OCI-LY3 (cell line): ENCODE measurements at regions not wholly inside any gene's neighbourhood (a gene's known extent, or its start where the extent isn't known, plus 50 kb on each side); places are given as distances from the start of the nearest gene placed in this dataset.

Experiments
- H2AFZ ChIP-seq: fragments of 200-600, 300-600 bp; shearing (Covaris generic); 2 replicates; pipeline ENCODE4 v1.6.0; 2014; ENCODE audit warnings: antibody characterized with exemption, low read depth, low read length
- H3K27ac ChIP-seq: fragments of 200-600, 300-600 bp; sonication (generic); 2 replicates; pipeline ENCODE4 v1.5.1; 2014; ENCODE audit warnings: mild to moderate bottlenecking, low read length, moderate library complexity, mixed read lengths
- H3K27me3 ChIP-seq: fragments of 200-600, 300-600 bp; sonication (generic); 2 replicates; pipeline ENCODE4 v1.6.1; 2014; ENCODE audit warnings: low read depth, low read length, mixed read lengths
- H3K36me3 ChIP-seq: fragments of 200-600, 300-600 bp; sonication (generic); replicated peaks from 2 replicates; pipeline ENCODE3; 2014; ENCODE audit warnings: low read depth, low read length, mixed read lengths
- H3K4me1 ChIP-seq: fragments of 300-600, 200-600 bp; sonication (generic); 2 replicates; pipeline ENCODE4 v1.6.1; 2014; ENCODE audit warnings: low read length, mixed read lengths
- H3K4me2 ChIP-seq: fragments of 200-600, 300-600 bp; sonication (generic); 2 replicates; pipeline ENCODE4 v1.6.1; 2014; ENCODE audit warnings: low read length, mixed read lengths
- H3K4me3 ChIP-seq: fragments of 300-600, 200-600 bp; sonication (generic); 2 replicates; pipeline ENCODE4 v1.5.1; 2014; ENCODE audit warnings: antibody characterized with exemption, mild to moderate bottlenecking, low read length, moderate library complexity
- H3K79me2 ChIP-seq: fragments of 300-600, 200-600 bp; shearing (Covaris generic); 2 replicates; pipeline ENCODE4 v1.6.1; 2014; ENCODE audit warnings: mild to moderate bottlenecking, low read length, mixed read lengths
- H3K9ac ChIP-seq: fragments of 300-600, 200-600 bp; shearing (Covaris generic); 2 replicates; pipeline ENCODE4 v1.6.0; 2014; ENCODE audit warnings: mild to moderate bottlenecking, low read length, moderate library complexity
- H3K9me3 ChIP-seq: fragments of 200-600, 300-600 bp; shearing (Covaris generic); 2 replicates; pipeline ENCODE4 v1.6.1; 2014; ENCODE audit warnings: low read length, mixed read lengths; ENCODE audit not compliant: insufficient read depth
- H4K20me1 ChIP-seq: fragments of 200-600, 300-600 bp; sonication (generic); 2 replicates; pipeline ENCODE4 v1.6.1; 2016; ENCODE audit warnings: low read length, mixed read lengths; ENCODE audit not compliant: insufficient read depth
- CTCF ChIP-seq: fragments of 200-600, 300-600 bp; sonication (generic); IDR thresholded peaks from 2 replicates; pipeline ENCODE4 v1.5.1; 2014; ENCODE audit warnings: antibody characterized with exemption, low read length, low read depth
- EZH2phosphoT487 ChIP-seq: fragments of 200-600 bp; shearing (Covaris generic); IDR thresholded peaks from 2 replicates; pipeline ENCODE4 v1.6.1; 2018; ENCODE audit warnings: antibody characterized with exemption, mixed run types, low read depth

GRCh38 chr1:59218521-59219236, 78.2 kb upstream of the FGGY start:
- Histone ChIP-seq H3K4me1 (no peaks in the 10 kb centered on the region), H4K20me1 (no peaks in the 10 kb centered on the region), H3K27me3 (no peaks in the 10 kb centered on the region), H3K36me3 (no peaks in the 10 kb centered on the region), H3K79me2 (no peaks in the 10 kb centered on the region), H3K4me2 (no peak overlapping the region), H3K27ac (no peak overlapping the region), H2AFZ (no peak overlapping the region), H3K9ac (no peak overlapping the region), H3K4me3 (no peak overlapping the region), H3K9me3 (no peaks in the 10 kb centered on the region)
- no peak for TF ChIP-seq EZH2phosphoT487
- no peak for TF ChIP-seq CTCF

GRCh38 chr1:59219916-59220315, 77.0 kb upstream of the FGGY start:
- H3K9ac ChIP-seq: no peak overlapping the region
- no peaks in the 10 kb centered on the region for H3K4me1 ChIP-seq
- no peaks in the 10 kb centered on the region for H4K20me1 ChIP-seq
- H3K9me3 ChIP-seq: no peaks in the 10 kb centered on the region
- H3K4me2 ChIP-seq: no peak overlapping the region
- H3K27me3 ChIP-seq: no peaks in the 10 kb centered on the region
- H3K36me3 ChIP-seq: no peaks in the 10 kb centered on the region
- no peak overlapping the region for H3K27ac ChIP-seq
- no peak overlapping the region for H2AFZ ChIP-seq
- no peak overlapping the region for H3K4me3 ChIP-seq
- H3K79me2 ChIP-seq: no peaks in the 10 kb centered on the region
- no peak for TF ChIP-seq CTCF
- TF ChIP-seq EZH2phosphoT487: no peak

GRCh38 chr1:59220356-59220755, 76.5 kb upstream of the FGGY start:
- Histone ChIP-seq H3K36me3 (no peaks in the 10 kb centered on the region), H3K27me3 (no peaks in the 10 kb centered on the region), H3K27ac (no peak overlapping the region), H3K4me1 (no peaks in the 10 kb centered on the region), H4K20me1 (no peaks in the 10 kb centered on the region), H3K9me3 (no peaks in the 10 kb centered on the region), H3K9ac (no peak overlapping the region), H3K4me2 (no peak overlapping the region), H3K4me3 (no peak overlapping the region), H3K79me2 (no peaks in the 10 kb centered on the region), H2AFZ (no peak overlapping the region)
- no peak for TF ChIP-seq CTCF
- no peak for TF ChIP-seq EZH2phosphoT487

GRCh38 chr1:59223198-59223597, 73.7 kb upstream of the FGGY start:
- Histone ChIP-seq H3K4me1 (no peaks in the 10 kb centered on the region), H3K4me2 (no peak overlapping the region), H3K9ac (no peak overlapping the region), H3K27ac (no peak overlapping the region), H3K36me3 (no peaks in the 10 kb centered on the region), H2AFZ (no peak overlapping the region), H3K79me2 (no peaks in the 10 kb centered on the region), H3K9me3 (no peaks in the 10 kb centered on the region), H3K4me3 (no peak overlapping the region), H3K27me3 (no peaks in the 10 kb centered on the region), H4K20me1 (no peaks in the 10 kb centered on the region)
- no peak for TF ChIP-seq CTCF
- TF ChIP-seq EZH2phosphoT487: no peak
